H9 (cell line): ENCODE measurements at regions not wholly inside any gene's neighbourhood (a gene's known extent, or its start where the extent isn't known, plus 50 kb on each side); places are given as distances from the start of the nearest gene placed in this dataset.

Experiments used
- DNase-seq: peaks from one replicate; pipeline ENCODE4 v3.0.0-alpha.2; 2017
- H2AFZ ChIP-seq: one replicate; pipeline ENCODE4 v1.6.1; 2013; ENCODE audit warnings: mild to moderate bottlenecking, low read length, control low read depth, moderate library complexity
- H2AK5ac ChIP-seq: 2 replicates; pipeline ENCODE4 v1.6.1; 2013; ENCODE audit warnings: low read length, control low read depth, mixed read lengths; ENCODE audit not compliant: insufficient read length
- H2BK120ac ChIP-seq: one replicate; pipeline ENCODE4 v1.6.1; 2013; ENCODE audit warnings: low read depth, mild to moderate bottlenecking, low read length, control low read depth, inconsistent platforms; ENCODE audit not compliant: poor library complexity, severe bottlenecking
- H2BK12ac ChIP-seq: 2 replicates; pipeline ENCODE4 v1.6.1; 2013; ENCODE audit warnings: low read length, control low read depth, mixed read lengths, low read depth; ENCODE audit not compliant: insufficient read length
- H2BK15ac ChIP-seq: 2 replicates; pipeline ENCODE4 v1.6.1; 2013; ENCODE audit warnings: low read depth, low read length, control low read depth
- H2BK20ac ChIP-seq: one replicate; pipeline ENCODE4 v1.6.1; 2013; ENCODE audit warnings: low read depth, mild to moderate bottlenecking, low read length, control low read depth, inconsistent platforms; ENCODE audit not compliant: poor library complexity, severe bottlenecking
- H2BK5ac ChIP-seq: 2 replicates; pipeline ENCODE4 v1.6.1; 2013; ENCODE audit warnings: low read length, control low read depth, mixed read lengths; ENCODE audit not compliant: insufficient read length
- H3K14ac ChIP-seq: 2 replicates; pipeline ENCODE4 v1.6.1; 2013; ENCODE audit warnings: low read length, control low read depth; ENCODE audit not compliant: insufficient read depth
- H3K18ac ChIP-seq: 2 replicates; pipeline ENCODE4 v1.6.1; 2013; ENCODE audit warnings: low read depth, mild to moderate bottlenecking, mixed read lengths, low read length, control low read depth; ENCODE audit not compliant: insufficient read length
- H3K23ac ChIP-seq: 2 replicates; pipeline ENCODE4 v1.6.1; 2013; ENCODE audit warnings: low read length, control low read depth, mixed read lengths, low read depth; ENCODE audit not compliant: insufficient read length
- H3K23me2 ChIP-seq: 2 replicates; pipeline ENCODE4 v1.6.1; 2013; ENCODE audit warnings: low read depth, mild to moderate bottlenecking, mixed read lengths, low read length, control low read depth; ENCODE audit not compliant: insufficient read length, poor library complexity, severe bottlenecking
- H3K27ac ChIP-seq: 2 replicates; pipeline ENCODE4 v1.5.1; 2013; ENCODE audit warnings: low read length, control low read depth, mixed read lengths, low read depth; ENCODE audit not compliant: insufficient read length
- H3K27me3 ChIP-seq: 2 replicates; pipeline ENCODE4 v1.6.1; 2013; ENCODE audit warnings: low read length, control low read depth, inconsistent platforms; ENCODE audit not compliant: insufficient read depth
- H3K4ac ChIP-seq: 2 replicates; pipeline ENCODE4 v1.6.1; 2013; ENCODE audit warnings: low read depth, mild to moderate bottlenecking, control low read depth, inconsistent platforms, low read length, moderate library complexity
- H3K4me1 ChIP-seq: 2 replicates; pipeline ENCODE4 v1.6.1; 2013; ENCODE audit warnings: low read length, control low read depth, inconsistent platforms; ENCODE audit not compliant: insufficient read depth
- H3K4me2 ChIP-seq: 2 replicates; pipeline ENCODE4 v1.6.1; 2013; ENCODE audit warnings: low read length, control low read depth, mixed read lengths; ENCODE audit not compliant: insufficient read length, insufficient read depth
- H3K56ac ChIP-seq: 2 replicates; pipeline ENCODE4 v1.6.1; 2013; ENCODE audit warnings: low read depth, mild to moderate bottlenecking, mixed read lengths, low read length, control low read depth; ENCODE audit not compliant: insufficient read length
- H3K79me1 ChIP-seq: 2 replicates; pipeline ENCODE4 v1.6.1; 2013; ENCODE audit warnings: low read depth, mild to moderate bottlenecking, moderate library complexity, low read length, control low read depth, inconsistent platforms; ENCODE audit not compliant: insufficient read depth, poor library complexity, severe bottlenecking
- H3K79me2 ChIP-seq: 2 replicates; pipeline ENCODE4 v1.6.1; 2013; ENCODE audit warnings: low read length, control low read depth, inconsistent platforms; ENCODE audit not compliant: insufficient read depth
- H3K9ac ChIP-seq: 2 replicates; pipeline ENCODE4 v1.6.1; 2013; ENCODE audit warnings: low read length, control low read depth, mixed read lengths; ENCODE audit not compliant: insufficient read length; ENCODE audit errors: extremely low read depth
- H3K9me3 ChIP-seq: one replicate; pipeline ENCODE4 v1.6.1; 2013; ENCODE audit warnings: low read depth, low read length, inconsistent platforms; ENCODE audit not compliant: control insufficient read depth
- H3T11ph ChIP-seq: one replicate; pipeline ENCODE4 v1.6.1; 2013; ENCODE audit warnings: mild to moderate bottlenecking, low read length, control low read depth, inconsistent platforms
- H4K20me1 ChIP-seq: one replicate; pipeline ENCODE4 v1.6.1; 2013; ENCODE audit not compliant: control insufficient read depth, insufficient read length, insufficient read depth
- H4K5ac ChIP-seq: 2 replicates; pipeline ENCODE4 v1.6.1; 2013; ENCODE audit warnings: low read depth, mild to moderate bottlenecking, mixed read lengths, low read length, control low read depth; ENCODE audit not compliant: insufficient read length
- H4K8ac ChIP-seq: replicated peaks from 2 replicates; pipeline ENCODE4 v1.6.1; 2013; ENCODE audit warnings: low read length, control low read depth, mixed read lengths, low read depth; ENCODE audit not compliant: insufficient read length
- H4K91ac ChIP-seq: 2 replicates; pipeline ENCODE4 v1.6.1; 2013; ENCODE audit warnings: low read depth, mild to moderate bottlenecking, moderate library complexity, mixed read lengths, low read length, control low read depth; ENCODE audit not compliant: insufficient read length
- H3K27ac Mint-ChIP-seq, 3 experiments: 2 replicates in 2 of 3; 3 replicates in 1 of 3; pipeline ENCODE4 v1.8.0; 2020 to 2021; ENCODE audit warnings: mixed read lengths in 3 of 3, mild to moderate bottlenecking in 1 of 3, moderate library complexity in 1 of 3
- H3K27me3 Mint-ChIP-seq: 2 replicates; pipeline ENCODE4 v1.8.0; 2021; ENCODE audit warnings: low read depth, mild to moderate bottlenecking, moderate library complexity, mixed read lengths
- H3K36me3 Mint-ChIP-seq, 3 experiments: 2 replicates in 2 of 3; 3 replicates in 1 of 3; pipeline ENCODE4 v1.8.0; 2020 to 2021; ENCODE audit warnings: low read depth in 3 of 3, mixed read lengths in 3 of 3; ENCODE audit not compliant: insufficient read depth in 1 of 3
- H3K4me1 Mint-ChIP-seq, 2 experiments: 2 replicates each; pipeline ENCODE4 v1.8.0; 2020; ENCODE audit warnings: mixed read lengths in 2 of 2
- H3K4me3 Mint-ChIP-seq, 2 experiments: 2 replicates in 1 of 2; 3 replicates in 1 of 2; pipeline ENCODE4 v1.8.0; 2020 to 2021; ENCODE audit warnings: mild to moderate bottlenecking in 2 of 2, mixed read lengths in 2 of 2, moderate library complexity in 1 of 2
- H3K9me3 Mint-ChIP-seq, 2 experiments: 2 replicates in 1 of 2; 3 replicates in 1 of 2; pipeline ENCODE4 v1.8.0; 2020; ENCODE audit warnings: mild to moderate bottlenecking in 2 of 2, mixed read lengths in 2 of 2, moderate library complexity in 1 of 2
- CTCF ChIP-seq: fragments of 200-600 bp; sonication (generic); conservative IDR thresholded peaks from 3 replicates; pipeline ENCODE4 v1.8.0; 2021; ENCODE audit warnings: antibody characterized with exemption, mild to moderate bottlenecking
- WGBS: extraction: QIAGEN DNeasy Blood & Tissue Kit; methylation state at CpG from one replicate; pipeline ENCODE4 v1.1.7; 2013; ENCODE audit warnings: missing lambda C conversion rate, low lambda C conversion rate, mixed read lengths; ENCODE audit not compliant: insufficient read length; ENCODE audit errors: extremely low coverage; 5-methylcytosine and 5-hydroxymethylcytosine counted together

GRCh38 chr14:94676495-94677185 is 64.4 kb downstream of the SERPINA3 start:
- no peak overlapping the region for H2AFZ ChIP-seq
- H4K5ac ChIP-seq = no peak overlapping the region
- H3K4me2 ChIP-seq = no peak overlapping the region
- no peak overlapping the region for H4K8ac ChIP-seq
- H3K56ac ChIP-seq = no peak overlapping the region
- H2BK120ac ChIP-seq = no peak overlapping the region
- no peak overlapping the region for H2AK5ac ChIP-seq
- no peak overlapping the region for H3K4ac ChIP-seq
- H3K4me1 ChIP-seq = no peaks in the 10 kb centered on the region
- no peak overlapping the region for H3K27ac ChIP-seq
- no peak overlapping the region for H2BK20ac ChIP-seq
- Mint-ChIP-seq H3K4me3 (no peak overlapping the region), H3K27me3 (peaks cover 3% of the 10 kb centered on the region), H3K36me3 (no peaks in the 10 kb centered on the region; a peak in 1 of 7 replicates), H3K27ac (no peak overlapping the region), H3K4me1 (peaks cover 9% of the 10 kb centered on the region in 2 experiments), H3K9me3 (peaks cover 0 to 3% of the 10 kb centered on the region in 2 experiments; a peak in 1 of 5 replicates)
- H2BK15ac ChIP-seq = no peak overlapping the region
- no peak for TF ChIP-seq CTCF
- H4K20me1 ChIP-seq = no peaks in the 10 kb centered on the region
- no peak overlapping the region for H2BK12ac ChIP-seq
- H3K14ac ChIP-seq = no peak overlapping the region
- no peak overlapping the region for H3K18ac ChIP-seq
- no peak overlapping the region for H3K9ac ChIP-seq
- no peak overlapping the region for H3T11ph ChIP-seq
- WGBS = no CpG with 5 or more reads among the region's 4 CpGs
- no peak for DNase-seq
- no peak overlapping the region for H2BK5ac ChIP-seq
- H4K91ac ChIP-seq = no peak overlapping the region
- H3K9me3 ChIP-seq = no peaks in the 10 kb centered on the region
- H3K27me3 ChIP-seq = no peaks in the 10 kb centered on the region
- H3K23me2 ChIP-seq = no peaks in the 10 kb centered on the region
- H3K79me1 ChIP-seq = no peaks in the 10 kb centered on the region
- no peak overlapping the region for H3K23ac ChIP-seq
- H3K79me2 ChIP-seq = no peaks in the 10 kb centered on the region
